Heart left ventricle (tissue), 13 donors: ENCODE measurements at regions not wholly inside any gene's neighbourhood (a gene's known extent, or its start where the extent isn't known, plus 50 kb on each side); places are given as distances from the start of the nearest gene placed in this dataset.
"Not testable (repeated sequence)": the region's sequence is repeated elsewhere in the genome, so short reads cannot be mapped to it uniquely, and the experiment has no call there.

Experiments
- POLR2A ChIP-seq, 2 donors: fragments of 450-650 bp; IDR thresholded peaks; one replicate each; pipeline ENCODE4 v1.6.1; 2017; ENCODE audit warnings: antibody characterized with exemption in 2 of 2, mild to moderate bottlenecking in 2 of 2, moderate library complexity in 2 of 2
- TF ChIP-seq, protein P1 (sequence below), 12 donors: fragments of 200-600 bp; sonication (generic) in 4 of 12; IDR thresholded peaks; one replicate each; pipeline versions ENCODE4 v1.5.0 to v1.8.0; 2018 to 2022; ENCODE audit warnings: antibody characterized with exemption in 12 of 12, mild to moderate bottlenecking in 5 of 12
- donor health status: ischemic (EF 13 %, LVEDD 7.1; RV severe dilation, severe dysfunction).
- donor health status: DM: no; HTN: yes; CAD: no.
- donor health status: DM: no; HTN: no; CAD: no.
- donor health status: ischemic (EF 25% LVEDD 6.9; RV normal size, moderate dysfunction).
- donor health status: ischemic (EF 25% LVEDD 5.7; RV mildly dilated, moderate dysfunction).
- donor health status: ischemic (EF 35%, LVEDD 5.7; RV mildly dilated, moderate dysfunction).
- donor health status: nonischemic (EF 11% LVEDD 7.7; RV severe dilation, severe dysfunction).
- donor health status: DM: yes; HTN: yes; CAD: no.
- donor health status: PGD.
- donor health status: ischemic (EF 29% LVEDD 5.4; RV normal size, mild dysfunction).
- donor health status: nonischemic (EF 23%, LVEDD 6.1; RV moderate dilation, normal function).

DNA sequence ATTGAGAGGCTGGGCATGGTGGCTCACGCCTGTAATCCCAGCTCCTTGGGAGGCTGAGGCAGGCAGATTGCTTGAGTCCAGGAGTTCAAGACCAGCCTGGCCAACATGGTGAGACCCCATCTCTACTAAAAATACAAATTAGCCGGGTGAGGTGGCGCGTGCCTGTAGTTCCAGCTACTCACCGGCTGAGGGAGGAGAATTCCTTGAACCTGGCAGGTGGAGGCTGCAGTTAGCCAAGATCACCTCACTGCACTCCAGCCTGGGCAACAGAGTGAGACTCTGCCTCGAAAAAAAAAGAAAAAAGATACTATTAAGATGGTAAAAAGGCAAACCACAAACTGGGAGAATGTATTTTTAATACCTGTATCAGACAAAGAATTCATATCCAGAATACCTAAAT, 124.2 kb upstream of the RAP1B start:
- TF ChIP-seq, protein P1, sequence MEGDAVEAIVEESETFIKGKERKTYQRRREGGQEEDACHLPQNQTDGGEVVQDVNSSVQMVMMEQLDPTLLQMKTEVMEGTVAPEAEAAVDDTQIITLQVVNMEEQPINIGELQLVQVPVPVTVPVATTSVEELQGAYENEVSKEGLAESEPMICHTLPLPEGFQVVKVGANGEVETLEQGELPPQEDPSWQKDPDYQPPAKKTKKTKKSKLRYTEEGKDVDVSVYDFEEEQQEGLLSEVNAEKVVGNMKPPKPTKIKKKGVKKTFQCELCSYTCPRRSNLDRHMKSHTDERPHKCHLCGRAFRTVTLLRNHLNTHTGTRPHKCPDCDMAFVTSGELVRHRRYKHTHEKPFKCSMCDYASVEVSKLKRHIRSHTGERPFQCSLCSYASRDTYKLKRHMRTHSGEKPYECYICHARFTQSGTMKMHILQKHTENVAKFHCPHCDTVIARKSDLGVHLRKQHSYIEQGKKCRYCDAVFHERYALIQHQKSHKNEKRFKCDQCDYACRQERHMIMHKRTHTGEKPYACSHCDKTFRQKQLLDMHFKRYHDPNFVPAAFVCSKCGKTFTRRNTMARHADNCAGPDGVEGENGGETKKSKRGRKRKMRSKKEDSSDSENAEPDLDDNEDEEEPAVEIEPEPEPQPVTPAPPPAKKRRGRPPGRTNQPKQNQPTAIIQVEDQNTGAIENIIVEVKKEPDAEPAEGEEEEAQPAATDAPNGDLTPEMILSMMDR (IDR thresholded peaks at IDR 0.05), result not testable (repeated sequence)
- TF ChIP-seq POLR2A (IDR thresholded peaks at IDR 0.05), result not testable (repeated sequence)
